ENCODE measurements at regions not wholly inside any gene's neighbourhood (a gene's known extent, or its start where the extent isn't known, plus 50 kb on each side); places are given as distances from the start of the nearest gene placed in this dataset.

- H3K27me3 Mint-ChIP-seq: peaks cover 3% of the 10 kb centered on the region
- no peaks in the 10 kb centered on the region for H3K9me3 Mint-ChIP-seq (ENCODE audit: low read depth)
- no peaks in the 10 kb centered on the region for H3K4me1 Mint-ChIP-seq
- H3K27ac Mint-ChIP-seq: no peak overlapping the region
- no peak overlapping the region for H3K4me3 Mint-ChIP-seq
- CTCF ChIA-PET: no interaction called here
- no peak for ATAC-seq
- no peak for DNase-seq
- no peaks in the 10 kb centered on the region for H3K36me3 Mint-ChIP-seq
Observed at GRCh38 chr18:45325778-45326177, 289.5 kb upstream of the SLC14A2 start.

- no peaks in the 10 kb centered on the region for H3K9me3 Mint-ChIP-seq (ENCODE audit: low read depth)
- CTCF ChIA-PET: no interaction called here
- no peaks in the 10 kb centered on the region for H3K36me3 Mint-ChIP-seq
- DNase-seq (no peak), ATAC-seq (no peak)
- no peaks in the 10 kb centered on the region for H3K4me1 Mint-ChIP-seq
- no peak overlapping the region for H3K27ac Mint-ChIP-seq
- H3K27me3 Mint-ChIP-seq: peaks cover 3% of the 10 kb centered on the region
- no peak overlapping the region for H3K4me3 Mint-ChIP-seq
Observed at GRCh38 chr18:45326505-45326904, 288.8 kb upstream of the SLC14A2 start.

- Mint-ChIP-seq H3K9me3 (ENCODE audit: low read depth) (no peaks in the 10 kb centered on the region), H3K36me3 (no peaks in the 10 kb centered on the region), H3K27me3 (peaks cover 3% of the 10 kb centered on the region), H3K4me3 (no peak overlapping the region), H3K4me1 (no peaks in the 10 kb centered on the region), H3K27ac (no peak overlapping the region)
- DNase-seq: no peak
- ATAC-seq: no peak
- CTCF ChIA-PET: no interaction called here
Observed at GRCh38 chr18:45328296-45328695, 287.0 kb upstream of the SLC14A2 start.

DNA sequence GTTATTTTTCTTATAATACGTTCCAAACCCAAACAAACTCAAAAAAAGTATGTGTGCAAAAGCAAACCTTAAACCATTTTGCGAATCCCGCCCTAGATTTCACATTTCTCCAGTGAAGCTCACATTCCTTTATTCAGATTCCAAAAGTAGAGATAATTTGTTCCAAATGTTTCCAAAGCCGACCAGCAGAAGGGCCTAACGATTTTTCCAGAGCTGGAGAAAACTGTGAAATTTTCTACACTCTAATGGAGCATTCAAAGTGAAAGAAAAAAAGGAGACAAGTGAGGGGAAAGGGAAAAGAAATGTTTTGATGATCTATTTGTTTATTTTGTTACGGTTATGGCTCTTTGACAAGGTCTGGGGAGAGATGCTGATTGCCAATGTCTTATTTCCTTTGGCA is 286.5 kb upstream of the SLC14A2 start:
- CTCF ChIA-PET: no interaction called here
- ATAC-seq: no peak

GRCh38 chr18:45329316-45329715 is 286.0 kb upstream of the SLC14A2 start:
- H3K4me3 Mint-ChIP-seq: no peak overlapping the region

More for the DNA sequence above, 286.5 kb upstream of the SLC14A2 start:
- no peak for DNase-seq
- no peaks in the 10 kb centered on the region for H3K9me3 Mint-ChIP-seq (ENCODE audit: low read depth)
- no peak overlapping the region for H3K4me3 Mint-ChIP-seq
- no peak overlapping the region for H3K27ac Mint-ChIP-seq
- H3K36me3 Mint-ChIP-seq: no peaks in the 10 kb centered on the region
- H3K4me1 Mint-ChIP-seq: no peaks in the 10 kb centered on the region
- H3K27me3 Mint-ChIP-seq: peaks cover 3% of the 10 kb centered on the region

DNA sequence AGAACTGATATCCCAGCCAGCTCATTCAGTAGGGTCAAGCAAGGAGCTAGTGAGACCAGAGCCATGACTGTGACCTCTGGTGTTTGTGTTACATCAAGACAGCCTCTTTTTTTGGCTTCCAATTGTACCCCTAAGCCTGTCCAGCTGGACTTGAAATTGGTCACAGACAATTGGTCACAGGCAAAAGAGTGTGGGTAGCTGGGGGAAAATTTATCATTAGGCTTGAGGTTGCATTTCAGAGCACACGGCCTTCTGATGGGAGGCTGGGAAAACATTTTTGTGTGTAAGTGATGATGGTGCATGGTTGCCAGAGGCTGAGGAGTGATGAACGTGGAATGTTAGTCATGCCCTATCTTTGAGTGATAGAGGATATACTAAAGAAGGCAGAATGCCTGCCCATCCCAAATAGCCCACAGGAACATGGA is 285.1 kb upstream of the SLC14A2 start:
- no peak overlapping the region for H3K4me3 Mint-ChIP-seq

More at GRCh38 chr18:45329316-45329715, 286.0 kb upstream of the SLC14A2 start:
- peaks cover 3% of the 10 kb centered on the region for H3K27me3 Mint-ChIP-seq
- no peaks in the 10 kb centered on the region for H3K9me3 Mint-ChIP-seq (ENCODE audit: low read depth)
- CTCF ChIA-PET: no interaction called here
- H3K4me1 Mint-ChIP-seq: no peaks in the 10 kb centered on the region
- H3K27ac Mint-ChIP-seq: no peak overlapping the region
- ATAC-seq (no peak), DNase-seq (no peak)
- no peaks in the 10 kb centered on the region for H3K36me3 Mint-ChIP-seq

GRCh38 chr18:45332871-45333270 is 282.4 kb upstream of the SLC14A2 start:
- peaks cover 1% of the 10 kb centered on the region for H3K27me3 Mint-ChIP-seq
- no peak overlapping the region for H3K27ac Mint-ChIP-seq
- no peaks in the 10 kb centered on the region for H3K36me3 Mint-ChIP-seq
- DNase-seq (no peak), ATAC-seq (no peak)
- CTCF ChIA-PET: no interaction called here
- no peak overlapping the region for H3K4me3 Mint-ChIP-seq
- no peaks in the 10 kb centered on the region for H3K9me3 Mint-ChIP-seq (ENCODE audit: low read depth)
- H3K4me1 Mint-ChIP-seq: no peaks in the 10 kb centered on the region

More for the DNA sequence above, 285.1 kb upstream of the SLC14A2 start:
- Mint-ChIP-seq H3K27ac (no peak overlapping the region), H3K9me3 (ENCODE audit: low read depth) (no peaks in the 10 kb centered on the region), H3K36me3 (no peaks in the 10 kb centered on the region), H3K27me3 (no peaks in the 10 kb centered on the region), H3K4me1 (no peaks in the 10 kb centered on the region)
- ATAC-seq (no peak), DNase-seq (no peak)
- CTCF ChIA-PET: no interaction called here

GRCh38 chr18:45334191-45334590 is 281.1 kb upstream of the SLC14A2 start:
- H3K36me3 Mint-ChIP-seq: no peaks in the 10 kb centered on the region
- H3K27ac Mint-ChIP-seq: no peak overlapping the region
- no peak overlapping the region for H3K4me3 Mint-ChIP-seq
- DNase-seq (no peak), ATAC-seq (no peak)
- peaks cover 3% of the 10 kb centered on the region for H3K27me3 Mint-ChIP-seq
- CTCF ChIA-PET: no interaction called here
- no peaks in the 10 kb centered on the region for H3K9me3 Mint-ChIP-seq (ENCODE audit: low read depth)
- H3K4me1 Mint-ChIP-seq: no peaks in the 10 kb centered on the region

DNA sequence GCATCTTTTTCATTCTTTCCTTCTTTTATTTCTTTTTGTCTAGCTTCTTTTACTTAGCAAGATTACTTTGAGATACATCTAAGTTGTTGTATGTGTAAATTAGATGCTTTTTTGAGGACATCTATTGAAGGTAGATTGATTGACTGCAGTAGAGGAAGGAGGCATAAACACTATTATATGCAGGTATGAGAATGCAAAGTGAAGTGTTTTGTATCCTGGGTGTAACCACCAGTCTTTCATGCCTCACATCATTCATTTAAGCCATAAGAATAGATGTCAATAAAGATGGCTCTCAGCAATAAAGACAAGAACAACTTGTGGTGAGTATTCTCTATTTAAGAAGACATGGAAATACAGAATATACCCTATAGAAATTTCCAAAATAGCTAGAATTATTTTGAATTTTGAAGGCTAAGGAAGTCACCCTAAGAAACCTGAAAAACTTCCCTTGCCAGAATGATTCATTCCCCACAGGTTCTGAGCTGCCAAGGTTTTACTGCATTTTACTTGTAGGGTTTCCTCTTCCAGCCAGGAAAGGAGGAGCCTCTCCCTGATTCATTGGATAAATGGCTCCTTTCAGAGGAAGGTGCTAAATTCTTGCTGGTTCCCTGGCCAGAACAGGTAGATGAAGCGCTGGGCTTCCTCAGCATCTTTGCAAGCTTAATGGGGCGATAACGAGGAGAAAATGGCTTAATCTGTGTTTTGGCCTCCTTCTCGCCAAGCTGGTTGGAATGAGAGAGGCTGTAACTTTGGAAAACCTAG is 279.8 kb upstream of the SLC14A2 start:
- Mint-ChIP-seq H3K27ac (no peak overlapping the region), H3K27me3 (peaks cover 3% of the 10 kb centered on the region), H3K4me1 (no peaks in the 10 kb centered on the region), H3K4me3 (no peak overlapping the region), H3K9me3 (ENCODE audit: low read depth) (no peaks in the 10 kb centered on the region), H3K36me3 (no peaks in the 10 kb centered on the region)
- ATAC-seq: no peak
- CTCF ChIA-PET: no interaction called here
- DNase-seq: no peak

DNA sequence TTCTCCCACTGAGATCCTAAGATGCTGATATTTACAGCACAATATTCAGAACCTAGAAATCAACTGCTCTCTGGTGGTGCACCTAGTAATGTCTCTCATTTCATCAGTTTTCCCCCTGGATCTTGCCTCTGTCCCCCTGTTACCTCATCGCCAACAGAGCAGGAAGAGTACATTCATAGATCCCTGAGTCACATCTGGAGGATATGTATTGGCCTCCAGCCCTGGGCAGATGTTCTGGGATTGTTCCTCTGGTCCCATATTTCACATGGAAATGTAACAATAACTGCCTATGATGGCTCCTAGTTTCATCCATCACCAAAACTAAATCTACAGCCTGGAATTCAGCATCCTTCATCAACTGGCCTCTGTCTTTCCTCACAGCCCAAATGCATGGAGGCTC is 278.8 kb upstream of the SLC14A2 start:
- CTCF ChIA-PET: no interaction called here
- Mint-ChIP-seq H3K27me3 (peaks cover 3% of the 10 kb centered on the region), H3K9me3 (ENCODE audit: low read depth) (no peaks in the 10 kb centered on the region), H3K36me3 (no peaks in the 10 kb centered on the region), H3K4me1 (no peaks in the 10 kb centered on the region), H3K27ac (no peak overlapping the region), H3K4me3 (no peak overlapping the region)
- no peak for ATAC-seq
- DNase-seq: no peak

DNA sequence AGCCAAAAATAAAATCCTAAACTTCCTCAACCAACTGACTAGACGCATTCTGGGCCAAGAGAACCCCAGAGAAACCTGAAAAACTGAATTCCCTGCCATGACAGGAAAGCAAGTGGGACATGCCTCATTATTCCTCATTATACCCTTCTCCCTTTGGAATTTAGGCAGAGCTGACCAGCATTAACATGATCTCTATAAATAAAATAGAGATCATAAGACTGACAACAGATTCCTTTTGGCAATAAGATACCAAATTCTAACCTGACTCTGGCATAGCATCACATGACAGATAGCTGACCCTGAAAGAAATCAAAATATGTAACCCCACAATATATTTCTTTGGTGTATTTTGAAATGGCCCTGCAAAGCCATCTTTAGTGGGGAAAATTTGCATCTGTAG is 277.8 kb upstream of the SLC14A2 start:
- DNase-seq (no peak), ATAC-seq (no peak)
- no peak overlapping the region for H3K4me3 Mint-ChIP-seq

DNA sequence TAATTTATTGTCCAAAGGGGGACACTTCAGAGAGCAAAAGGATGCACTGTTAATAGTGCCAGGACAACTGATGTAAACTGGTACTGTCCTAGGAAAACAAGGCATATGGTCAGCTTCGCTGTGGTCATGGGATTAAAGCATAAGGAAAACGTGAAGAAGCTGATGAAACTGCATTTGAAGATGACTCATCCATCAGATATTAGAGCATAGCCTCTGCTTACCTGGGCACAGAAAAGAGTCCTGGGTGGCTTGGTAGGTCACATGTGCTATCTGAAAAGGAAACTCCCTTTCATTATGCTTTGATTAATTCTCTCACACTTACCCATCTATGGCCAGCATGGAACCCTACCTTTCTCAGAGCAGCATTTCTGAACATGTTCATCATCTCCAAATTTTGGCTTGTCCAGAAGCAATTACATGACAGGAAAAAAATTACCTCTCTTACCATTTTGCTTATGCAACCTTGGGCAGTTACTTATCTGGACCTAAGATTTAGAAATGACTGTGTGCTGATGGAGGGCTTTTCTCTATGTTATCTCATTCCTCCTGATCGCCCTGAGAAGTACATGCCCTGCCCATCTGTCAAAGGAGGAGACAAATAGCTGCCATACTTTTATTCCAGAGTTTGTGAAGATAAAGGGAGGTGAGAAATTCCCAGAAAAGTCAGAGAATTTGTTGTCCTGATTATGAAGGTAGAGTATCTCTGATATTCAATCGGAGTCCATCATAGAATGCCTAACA is 275.3 kb upstream of the SLC14A2 start:
- Mint-ChIP-seq H3K9me3 (ENCODE audit: low read depth) (no peaks in the 10 kb centered on the region), H3K36me3 (no peaks in the 10 kb centered on the region), H3K27me3 (peaks cover 3% of the 10 kb centered on the region), H3K4me3 (no peak overlapping the region), H3K27ac (no peak overlapping the region), H3K4me1 (no peaks in the 10 kb centered on the region)
- DNase-seq (no peak), ATAC-seq (no peak)
- CTCF ChIA-PET: no interaction called here

More for the DNA sequence above, 277.8 kb upstream of the SLC14A2 start:
- Mint-ChIP-seq H3K36me3 (no peaks in the 10 kb centered on the region), H3K27me3 (peaks cover 3% of the 10 kb centered on the region), H3K27ac (no peak overlapping the region), H3K9me3 (ENCODE audit: low read depth) (no peaks in the 10 kb centered on the region), H3K4me1 (no peaks in the 10 kb centered on the region)
- CTCF ChIA-PET: no interaction called here

DNA sequence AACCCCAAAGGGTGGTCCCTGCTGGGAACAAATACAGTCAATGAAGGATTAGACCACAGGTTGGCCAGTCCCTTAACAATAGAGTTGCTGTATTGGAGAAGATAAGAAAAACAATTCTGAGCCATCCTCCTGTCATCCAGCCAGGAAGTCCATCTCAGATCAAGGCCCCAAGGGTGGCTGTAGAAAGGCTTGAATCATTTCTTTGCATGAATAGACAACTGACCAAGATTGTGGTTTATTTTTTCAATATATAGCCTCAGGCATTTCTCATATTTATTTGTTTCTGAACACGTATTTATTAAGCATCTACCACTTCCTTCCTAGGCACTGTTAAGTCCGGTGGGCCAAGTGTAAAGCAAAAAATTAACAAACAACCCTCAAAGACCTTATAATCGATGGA is 274.4 kb upstream of the SLC14A2 start:
- H3K9me3 Mint-ChIP-seq (ENCODE audit: low read depth): no peaks in the 10 kb centered on the region
- no peaks in the 10 kb centered on the region for H3K36me3 Mint-ChIP-seq
- H3K4me1 Mint-ChIP-seq: no peaks in the 10 kb centered on the region
- DNase-seq (no peak), ATAC-seq (no peak)
- CTCF ChIA-PET: no interaction called here
- no peak overlapping the region for H3K4me3 Mint-ChIP-seq
- H3K27me3 Mint-ChIP-seq: peaks cover 3% of the 10 kb centered on the region
- H3K27ac Mint-ChIP-seq: no peak overlapping the region

DNA sequence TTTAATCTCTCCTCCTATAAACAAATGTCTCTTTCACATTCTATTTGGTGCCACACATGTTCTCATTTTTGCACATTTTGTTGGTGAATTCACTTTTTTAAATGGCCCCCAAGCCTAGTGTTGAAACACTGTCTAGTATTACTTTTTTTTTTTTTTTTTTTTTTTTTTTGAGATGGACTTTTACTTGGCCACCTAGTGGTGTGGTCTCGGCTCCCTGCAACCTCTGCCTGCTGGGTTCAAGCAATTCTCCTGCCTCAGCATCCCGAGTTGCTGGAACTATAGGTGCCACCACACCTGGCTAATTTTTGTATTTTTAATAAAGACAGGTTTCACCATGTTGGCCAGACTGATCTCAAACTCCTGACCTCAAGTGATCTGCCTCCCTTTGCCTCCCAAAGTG is 273.8 kb upstream of the SLC14A2 start:
- CTCF ChIA-PET: no interaction called here
- ATAC-seq: no peak
- Mint-ChIP-seq H3K4me1 (no peaks in the 10 kb centered on the region), H3K36me3 (no peaks in the 10 kb centered on the region), H3K27me3 (peaks cover 3% of the 10 kb centered on the region), H3K4me3 (no peak overlapping the region), H3K9me3 (ENCODE audit: low read depth) (no peaks in the 10 kb centered on the region), H3K27ac (no peak overlapping the region)
- DNase-seq: no peak

All from activated CD8-positive, alpha-beta memory T cell treated with anti-CD3 and anti-CD28 coated beads, Interleukin-2, amount 10 ng/mL, durations not matched to agents 7 days and 5 days (primary cell).